ENCODE measurements at regions not wholly inside any gene's neighbourhood (a gene's known extent, or its start where the extent isn't known, plus 50 kb on each side); places are given as distances from the start of the nearest gene placed in this dataset.

- Histone ChIP-seq H3K9me3 (ENCODE audit: control insufficient read depth, insufficient read depth, low read length) (no peaks in the 10 kb centered on the region), H3K9me2 (replicated peaks; ENCODE audit: control insufficient read depth, low read length) (no peaks in the 10 kb centered on the region), H3K27me3 (ENCODE audit: control insufficient read depth, low read length) (no peaks in the 10 kb centered on the region; the same call in 1 of the 2 replicates), H3K4me2 (ENCODE audit: low read length) (no peak overlapping the region), H3K27ac (ENCODE audit: low read depth, low read length) (no peak overlapping the region), H3K79me2 (ENCODE audit: control insufficient read depth, low read length) (no peaks in the 10 kb centered on the region), H3K4me1 (ENCODE audit: control insufficient read depth, low read length) (no peaks in the 10 kb centered on the region), H4K20me1 (ENCODE audit: control insufficient read depth, insufficient read depth, low read depth, low read length) (no peaks in the 10 kb centered on the region), H3K4me3 (ENCODE audit: low read length) (no peak overlapping the region), H3F3A (ENCODE audit: control insufficient read depth, insufficient read depth) (no peaks in the 10 kb centered on the region), H3K36me3 (ENCODE audit: control insufficient read depth, low read length) (no peaks in the 10 kb centered on the region)
- peak; percentile 51 for TF ChIP-seq CTCF (IDR thresholded peaks at IDR 0.05; ENCODE audit: low read depth, low read length, poor library complexity, severe bottlenecking)
- TF ChIP-seq EZH2phosphoT487 (IDR thresholded peaks at IDR 0.05; ENCODE audit: borderline replicate concordance, low read length), result no peak
Measured at GRCh38 chr2:100730290-100730868, 89.6 kb upstream of the NPAS2 start.

GRCh38 chr2:100731535-100731981 lies 88.4 kb upstream of the NPAS2 start:
- no peak overlapping the region for H3K4me3 ChIP-seq (ENCODE audit: low read length)
- H3K4me2 ChIP-seq (ENCODE audit: low read length), result no peak overlapping the region
- no peaks in the 10 kb centered on the region for H3K9me2 ChIP-seq (replicated peaks; ENCODE audit: control insufficient read depth, low read length)
- H3K27me3 ChIP-seq (ENCODE audit: control insufficient read depth, low read length), result no peaks in the 10 kb centered on the region; the same call in 1 of the 2 replicates
- H3K79me2 ChIP-seq (ENCODE audit: control insufficient read depth, low read length), result no peaks in the 10 kb centered on the region
- H3K36me3 ChIP-seq (ENCODE audit: control insufficient read depth, low read length), result no peaks in the 10 kb centered on the region
- TF ChIP-seq CTCF (IDR thresholded peaks at IDR 0.05; ENCODE audit: low read depth, low read length, poor library complexity, severe bottlenecking) (no peak), EZH2phosphoT487 (IDR thresholded peaks at IDR 0.05; ENCODE audit: borderline replicate concordance, low read length) (no peak)
- no peaks in the 10 kb centered on the region for H3F3A ChIP-seq (ENCODE audit: control insufficient read depth, insufficient read depth)
- no peaks in the 10 kb centered on the region for H3K4me1 ChIP-seq (ENCODE audit: control insufficient read depth, low read length)
- H3K27ac ChIP-seq (ENCODE audit: low read depth, low read length), result no peak overlapping the region
- H3K9me3 ChIP-seq (ENCODE audit: control insufficient read depth, insufficient read depth, low read length), result no peaks in the 10 kb centered on the region
- no peaks in the 10 kb centered on the region for H4K20me1 ChIP-seq (ENCODE audit: control insufficient read depth, insufficient read depth, low read depth, low read length)

- Histone ChIP-seq H3K4me2 (ENCODE audit: low read length) (no peak overlapping the region), H3K9me3 (ENCODE audit: control insufficient read depth, insufficient read depth, low read length) (no peaks in the 10 kb centered on the region), H3K27ac (ENCODE audit: low read depth, low read length) (no peak overlapping the region), H3F3A (ENCODE audit: control insufficient read depth, insufficient read depth) (no peaks in the 10 kb centered on the region), H3K4me3 (ENCODE audit: low read length) (no peak overlapping the region), H3K9me2 (replicated peaks; ENCODE audit: control insufficient read depth, low read length) (no peaks in the 10 kb centered on the region), H3K27me3 (ENCODE audit: control insufficient read depth, low read length) (no peaks in the 10 kb centered on the region; the same call in 1 of the 2 replicates), H3K4me1 (ENCODE audit: control insufficient read depth, low read length) (no peaks in the 10 kb centered on the region), H3K36me3 (ENCODE audit: control insufficient read depth, low read length) (no peaks in the 10 kb centered on the region), H3K79me2 (ENCODE audit: control insufficient read depth, low read length) (no peaks in the 10 kb centered on the region), H4K20me1 (ENCODE audit: control insufficient read depth, insufficient read depth, low read depth, low read length) (no peaks in the 10 kb centered on the region)
- no peak for TF ChIP-seq CTCF (IDR thresholded peaks at IDR 0.05; ENCODE audit: low read depth, low read length, poor library complexity, severe bottlenecking)
- TF ChIP-seq EZH2phosphoT487 (IDR thresholded peaks at IDR 0.05; ENCODE audit: borderline replicate concordance, low read length), result no peak
Measured at GRCh38 chr2:100733391-100734187, 86.3 kb upstream of the NPAS2 start.
